ENCODE measurements at regions not wholly inside any gene's neighbourhood (a gene's known extent, or its start where the extent isn't known, plus 50 kb on each side); places are given as distances from the start of the nearest gene placed in this dataset.
"Not testable (repeated sequence)": the region's sequence is repeated elsewhere in the genome, so short reads cannot be mapped to it uniquely, and the experiment has no call there.

GRCh38 chr6:27667016-27667656, 194.2 kb upstream of the ZNF184 start:
- intact Hi-C loops (cut with micrococcal nuclease), result no loop called here
- DNase-seq (ENCODE audit: low spot score), result no peak
- Mint-ChIP-seq H3K27ac (no peak overlapping the region), H3K4me1 (ENCODE audit: low read depth) (peaks cover 36% of the 10 kb centered on the region), H3K27me3 (ENCODE audit: low read depth) (peaks cover 49% of the 10 kb centered on the region), H3K4me3 (ENCODE audit: low read depth) (peak overlapping the region; percentile 77), H3K9me3 (no peaks in the 10 kb centered on the region), H3K36me3 (ENCODE audit: low read depth) (no peaks in the 10 kb centered on the region)

DNA sequence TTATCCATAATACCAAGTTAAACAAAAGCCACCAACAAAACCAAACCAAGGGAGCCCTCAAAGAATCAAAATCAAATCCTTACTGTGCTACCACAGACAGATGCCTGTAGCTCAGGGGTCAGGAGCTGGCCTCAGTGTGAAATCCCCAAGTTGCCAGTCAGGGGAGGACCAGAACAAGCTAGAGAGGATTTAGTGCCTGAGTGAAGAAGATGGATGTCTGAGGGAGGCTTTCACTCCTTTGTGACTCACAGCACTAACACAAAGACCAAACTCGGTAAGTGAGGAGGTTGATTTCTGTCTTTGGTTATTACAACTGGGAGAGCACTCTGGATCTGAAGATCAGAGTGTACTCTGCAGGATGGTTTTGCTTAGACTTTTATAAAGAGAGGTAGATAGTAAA, 189.9 kb upstream of the ZNF184 start:
- Mint-ChIP-seq H3K27me3 (ENCODE audit: low read depth) (peaks cover 27% of the 10 kb centered on the region), H3K36me3 (ENCODE audit: low read depth) (no peaks in the 10 kb centered on the region), H3K27ac (no peak overlapping the region), H3K4me1 (ENCODE audit: low read depth) (peaks cover 6% of the 10 kb centered on the region), H3K4me3 (ENCODE audit: low read depth) (no peak overlapping the region), H3K9me3 (no peaks in the 10 kb centered on the region)
- DNase-seq (ENCODE audit: low spot score), result no peak
- intact Hi-C loops (cut with micrococcal nuclease), result no loop called here

DNA sequence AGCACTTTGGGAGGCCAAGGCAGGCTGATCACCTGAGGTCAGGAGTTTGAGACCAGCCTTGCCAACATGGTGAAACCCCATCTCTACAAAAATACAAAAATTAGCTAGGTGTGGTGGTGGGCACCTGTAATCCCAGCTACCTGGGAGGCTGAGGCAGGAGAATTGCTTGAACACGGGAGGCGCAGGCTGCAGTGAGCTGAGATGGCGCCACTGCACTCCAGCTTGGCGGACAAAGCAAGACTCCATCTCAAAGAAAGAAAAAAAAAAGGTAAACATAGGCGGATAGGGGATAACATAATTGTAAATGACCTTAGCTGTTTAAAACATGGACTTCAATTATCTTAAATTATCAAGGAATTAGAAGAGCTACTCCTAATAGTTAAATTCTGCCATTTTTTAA, 189.3 kb upstream of the ZNF184 start:
- DNase-seq (ENCODE audit: low spot score); H3K4me3 Mint-ChIP-seq (ENCODE audit: low read depth); H3K4me1 Mint-ChIP-seq (ENCODE audit: low read depth); intact Hi-C loops (cut with micrococcal nuclease); H3K9me3 Mint-ChIP-seq; H3K36me3 Mint-ChIP-seq (ENCODE audit: low read depth); H3K27ac Mint-ChIP-seq: not testable (repeated sequence)
- peaks cover 21% of the 10 kb centered on the region for H3K27me3 Mint-ChIP-seq (ENCODE audit: low read depth)

DNA sequence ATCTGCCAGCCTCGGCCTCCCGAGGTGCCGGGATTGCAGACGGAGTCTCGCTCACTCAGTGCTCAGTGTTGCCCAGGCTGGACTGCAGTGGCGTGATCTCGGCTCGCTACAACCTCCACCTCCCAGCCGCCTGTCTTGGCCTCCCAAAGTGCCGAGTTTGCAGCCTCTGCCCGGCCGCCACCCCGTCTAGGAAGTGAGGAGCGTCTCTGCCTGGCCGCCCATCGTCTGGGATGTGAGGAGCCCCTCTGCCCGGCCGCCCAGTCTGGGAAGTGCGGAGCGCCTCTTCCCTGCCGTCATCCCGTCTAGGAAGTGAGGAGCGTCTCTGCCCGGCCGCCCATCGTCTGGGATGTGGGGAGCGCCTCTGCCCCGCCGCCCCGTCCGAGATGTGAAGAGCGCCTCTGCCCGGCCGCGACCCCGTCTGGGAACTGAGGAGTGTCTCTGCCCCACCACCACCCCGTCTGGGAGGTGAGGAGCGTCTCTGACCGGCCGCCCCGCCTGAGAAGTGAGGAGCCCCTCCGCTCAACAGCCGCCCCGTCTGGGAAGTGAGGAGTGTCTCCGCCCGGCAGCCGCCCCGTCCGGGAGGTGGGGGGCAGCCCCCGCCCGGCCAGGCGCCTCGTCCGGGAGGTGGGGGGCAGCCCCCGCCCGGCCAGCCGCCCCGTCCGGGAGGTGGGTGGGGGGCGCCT, 180.4 kb upstream of the ZNF184 start:
- H3K36me3 Mint-ChIP-seq (ENCODE audit: low read depth); DNase-seq (ENCODE audit: low spot score); H3K9me3 Mint-ChIP-seq; intact Hi-C loops (cut with micrococcal nuclease); H3K4me1 Mint-ChIP-seq (ENCODE audit: low read depth); H3K27ac Mint-ChIP-seq; H3K4me3 Mint-ChIP-seq (ENCODE audit: low read depth): not testable (repeated sequence)
- peaks cover 22% of the 10 kb centered on the region for H3K27me3 Mint-ChIP-seq (ENCODE audit: low read depth)

DNA sequence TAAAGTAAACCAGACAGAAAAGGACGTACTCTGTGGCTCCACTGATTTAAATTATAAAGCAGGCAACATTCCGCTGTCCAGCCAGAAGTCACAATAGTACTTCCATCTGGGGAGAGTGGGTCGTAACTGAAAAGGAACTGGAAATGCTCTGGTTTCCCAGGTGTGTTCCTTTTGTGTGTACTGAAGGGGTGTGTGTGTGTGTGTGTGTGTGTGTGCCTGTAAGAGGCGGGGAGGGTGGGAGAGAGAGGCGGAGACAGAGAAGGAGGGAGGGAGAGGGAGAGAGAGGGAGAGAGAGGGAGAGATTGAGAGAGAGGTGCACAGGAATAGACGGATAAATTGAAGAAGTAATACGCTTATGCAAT, 178.4 kb upstream of the ZNF184 start:
- Mint-ChIP-seq H3K36me3 (ENCODE audit: low read depth) (no peaks in the 10 kb centered on the region), H3K4me1 (ENCODE audit: low read depth) (peaks cover 5% of the 10 kb centered on the region), H3K9me3 (peaks cover 8% of the 10 kb centered on the region), H3K4me3 (ENCODE audit: low read depth) (no peak overlapping the region), H3K27ac (no peak overlapping the region), H3K27me3 (ENCODE audit: low read depth) (peaks cover 22% of the 10 kb centered on the region)
- intact Hi-C loops (cut with micrococcal nuclease), result no loop called here
- no peak for DNase-seq (ENCODE audit: low spot score)

GRCh38 chr6:27650620-27651370, 177.9 kb upstream of the ZNF184 start:
- intact Hi-C loops (cut with micrococcal nuclease), result no loop called here
- no peak overlapping the region for H3K4me3 Mint-ChIP-seq (ENCODE audit: low read depth)

GRCh38 chr6:27644528-27644927, 171.6 kb upstream of the ZNF184 start:
- DNase-seq (ENCODE audit: low spot score), result no peak
- Mint-ChIP-seq H3K4me3 (ENCODE audit: low read depth) (no peak overlapping the region), H3K27ac (no peak overlapping the region), H3K9me3 (no peaks in the 10 kb centered on the region), H3K4me1 (ENCODE audit: low read depth) (peaks cover 1% of the 10 kb centered on the region), H3K27me3 (ENCODE audit: low read depth) (peaks cover 11% of the 10 kb centered on the region), H3K36me3 (ENCODE audit: low read depth) (no peaks in the 10 kb centered on the region)
- intact Hi-C loops (cut with micrococcal nuclease), result no loop called here

More at GRCh38 chr6:27650620-27651370, 177.9 kb upstream of the ZNF184 start:
- no peaks in the 10 kb centered on the region for H3K36me3 Mint-ChIP-seq (ENCODE audit: low read depth)
- H3K27ac Mint-ChIP-seq, result no peak overlapping the region
- H3K9me3 Mint-ChIP-seq, result peaks cover 8% of the 10 kb centered on the region
- peak; percentile 31 for DNase-seq (ENCODE audit: low spot score)
- peaks cover 22% of the 10 kb centered on the region for H3K27me3 Mint-ChIP-seq (ENCODE audit: low read depth)
- peaks cover 5% of the 10 kb centered on the region for H3K4me1 Mint-ChIP-seq (ENCODE audit: low read depth)

- intact Hi-C loops (cut with micrococcal nuclease), result no loop called here
- Mint-ChIP-seq H3K4me1 (ENCODE audit: low read depth) (no peaks in the 10 kb centered on the region), H3K27me3 (ENCODE audit: low read depth) (peaks cover 8% of the 10 kb centered on the region), H3K4me3 (ENCODE audit: low read depth) (no peak overlapping the region), H3K9me3 (no peaks in the 10 kb centered on the region), H3K36me3 (ENCODE audit: low read depth) (no peaks in the 10 kb centered on the region), H3K27ac (no peak overlapping the region)
- no peak for DNase-seq (ENCODE audit: low spot score)
These were observed 170.0 kb upstream of the ZNF184 start for GRCh38 chr6:27642744-27643456.

DNA sequence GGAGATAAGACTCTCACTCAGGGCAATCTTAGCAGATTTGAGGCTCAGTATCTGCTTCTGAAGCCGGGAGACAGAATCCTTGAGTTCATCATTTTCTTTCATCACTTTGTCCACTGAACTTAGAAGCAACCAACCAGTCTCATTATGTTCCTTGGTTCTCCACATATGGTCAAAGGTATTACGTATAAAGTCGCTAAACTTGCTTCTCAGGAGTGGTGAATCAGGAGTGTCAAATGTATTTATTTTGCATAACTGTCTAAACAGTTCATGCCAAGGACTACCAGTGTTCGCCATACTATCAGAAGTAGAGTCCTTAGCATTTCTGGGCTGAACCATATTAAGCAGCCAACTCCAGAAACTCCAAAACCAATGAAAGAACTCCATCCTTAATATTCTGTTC, 163.0 kb upstream of the ZNF184 start:
- H3K27ac Mint-ChIP-seq; intact Hi-C loops (cut with micrococcal nuclease); DNase-seq (ENCODE audit: low spot score); H3K36me3 Mint-ChIP-seq (ENCODE audit: low read depth); H3K4me3 Mint-ChIP-seq (ENCODE audit: low read depth); H3K9me3 Mint-ChIP-seq; H3K4me1 Mint-ChIP-seq (ENCODE audit: low read depth): not testable (repeated sequence)
- peaks cover 39% of the 10 kb centered on the region for H3K27me3 Mint-ChIP-seq (ENCODE audit: low read depth)

DNA sequence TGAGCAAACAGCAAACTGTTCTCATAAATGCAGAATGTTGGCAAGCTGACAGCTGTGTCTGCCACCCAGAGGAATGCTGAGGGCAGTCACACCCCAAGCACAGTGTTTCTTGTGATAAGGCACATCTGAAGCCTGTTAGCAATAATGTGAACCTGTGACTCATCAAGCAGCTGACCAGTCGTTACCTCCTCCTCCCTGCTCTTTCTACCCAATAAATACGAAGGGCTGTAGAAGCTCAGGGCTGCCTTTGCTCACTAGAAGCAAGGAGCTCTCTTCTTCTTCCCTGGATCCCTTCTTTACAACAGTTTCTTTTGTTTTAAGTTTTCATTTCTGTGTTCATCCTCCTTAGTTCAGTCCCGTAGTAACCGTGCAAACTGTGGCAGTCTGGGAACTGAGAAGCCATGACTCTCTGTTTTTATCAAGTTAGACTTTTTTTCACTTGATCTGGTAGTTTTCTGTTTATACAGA, 160.3 kb upstream of the ZNF184 start:
- H3K4me3 Mint-ChIP-seq (ENCODE audit: low read depth); H3K27ac Mint-ChIP-seq; H3K4me1 Mint-ChIP-seq (ENCODE audit: low read depth); H3K9me3 Mint-ChIP-seq; DNase-seq (ENCODE audit: low spot score); H3K36me3 Mint-ChIP-seq (ENCODE audit: low read depth); intact Hi-C loops (cut with micrococcal nuclease): not testable (repeated sequence)
- H3K27me3 Mint-ChIP-seq (ENCODE audit: low read depth), result peaks cover 56% of the 10 kb centered on the region

GRCh38 chr6:27631609-27631916, 158.7 kb upstream of the ZNF184 start:
- no peak for DNase-seq (ENCODE audit: low spot score)
- Mint-ChIP-seq H3K27ac (no peak overlapping the region), H3K4me1 (ENCODE audit: low read depth) (peaks cover 7% of the 10 kb centered on the region), H3K27me3 (ENCODE audit: low read depth) (peaks cover 54% of the 10 kb centered on the region), H3K36me3 (ENCODE audit: low read depth) (no peaks in the 10 kb centered on the region), H3K4me3 (ENCODE audit: low read depth) (no peak overlapping the region), H3K9me3 (peaks cover 6% of the 10 kb centered on the region)
- intact Hi-C loops (cut with micrococcal nuclease), result no loop called here

GRCh38 chr6:27630727-27631608, 158.1 kb upstream of the ZNF184 start:
- Mint-ChIP-seq H3K27ac (peak overlapping the region; percentile 47), H3K4me1 (ENCODE audit: low read depth) (peaks cover 7% of the 10 kb centered on the region), H3K36me3 (ENCODE audit: low read depth) (no peaks in the 10 kb centered on the region), H3K27me3 (ENCODE audit: low read depth) (peaks cover 53% of the 10 kb centered on the region), H3K4me3 (ENCODE audit: low read depth) (peak overlapping the region; percentile 80), H3K9me3 (peaks cover 6% of the 10 kb centered on the region)
- intact Hi-C loops (cut with micrococcal nuclease), result no loop called here
- peak; percentile 37 for DNase-seq (ENCODE audit: low spot score)
